ENCODE measurements at regions not wholly inside any gene's neighbourhood (a gene's known extent, or its start where the extent isn't known, plus 50 kb on each side); places are given as distances from the start of the nearest gene placed in this dataset.
"Not testable (repeated sequence)": the region's sequence is repeated elsewhere in the genome, so short reads cannot be mapped to it uniquely, and the experiment has no call there.

GRCh38 chr3:78459796-78460195 lies 1308.0 kb downstream of the ROBO1 start:
- DNase-seq: no peak

GRCh38 chr3:78462021-78462420 lies 1305.8 kb downstream of the ROBO1 start:
- no peak for DNase-seq

GRCh38 chr3:78476076-78476475 lies 1291.7 kb downstream of the ROBO1 start:
- no peak for DNase-seq

- DNase-seq: no peak
Measured at GRCh38 chr3:78481050-78481449, 1286.7 kb downstream of the ROBO1 start.

- DNase-seq: no peak
Measured at GRCh38 chr3:78483090-78483489, 1284.7 kb downstream of the ROBO1 start.

- no peak for DNase-seq
Measured at GRCh38 chr3:78494851-78495250, 1272.9 kb downstream of the ROBO1 start.

- no peak for DNase-seq
Measured at GRCh38 chr3:78495301-78495700, 1272.5 kb downstream of the ROBO1 start.

- DNase-seq: no peak
Measured at GRCh38 chr3:78496501-78496900, 1271.3 kb downstream of the ROBO1 start.

GRCh38 chr3:78497021-78497420 lies 1270.8 kb downstream of the ROBO1 start:
- DNase-seq: no peak

GRCh38 chr3:78497767-78498166 lies 1270.0 kb downstream of the ROBO1 start:
- DNase-seq: no peak

GRCh38 chr3:78506061-78506460 lies 1261.7 kb downstream of the ROBO1 start:
- no peak for DNase-seq

- no peak for DNase-seq
Measured at GRCh38 chr3:78506581-78507195, 1261.1 kb downstream of the ROBO1 start.

- no peak for DNase-seq
Measured at GRCh38 chr3:78507196-78507984, 1260.4 kb downstream of the ROBO1 start.

- no peak for DNase-seq
Measured at GRCh38 chr3:78511840-78512239, 1256.0 kb downstream of the ROBO1 start.

GRCh38 chr3:78512786-78513185 lies 1255.0 kb downstream of the ROBO1 start:
- DNase-seq: not testable (repeated sequence)

- DNase-seq: no peak
Measured at GRCh38 chr3:78516437-78516836, 1251.4 kb downstream of the ROBO1 start.

GRCh38 chr3:78516937-78517336 lies 1250.9 kb downstream of the ROBO1 start:
- no peak for DNase-seq

- no peak for DNase-seq
Measured at GRCh38 chr3:78517965-78518364, 1249.8 kb downstream of the ROBO1 start.

GRCh38 chr3:78519281-78519680 lies 1248.5 kb downstream of the ROBO1 start:
- no peak for DNase-seq

- no peak for DNase-seq
Measured at GRCh38 chr3:78529601-78530000, 1238.2 kb downstream of the ROBO1 start.

- DNase-seq: no peak
Measured at GRCh38 chr3:78540485-78540884, 1227.3 kb downstream of the ROBO1 start.

GRCh38 chr3:78545827-78546226 lies 1222.0 kb downstream of the ROBO1 start:
- DNase-seq: no peak

Measured in hematopoietic multipotent progenitor cell treated with erythropoietin and hydrocortisone succinate and interleukin-3 and kit ligand, for 4 days (in vitro differentiated cells).